WTC11 (cell line): ENCODE measurements at regions not wholly inside any gene's neighbourhood (a gene's known extent, or its start where the extent isn't known, plus 50 kb on each side); places are given as distances from the start of the nearest gene placed in this dataset.

Experiments used
- GRHL2 ChIP-seq: fragments of 250-450 bp; sonication (Bioruptor Pico); IDR thresholded peaks from 2 replicates; pipeline ENCODE4 v1.8.0; 2022; ENCODE audit warnings: mild to moderate bottlenecking, moderate library complexity; ENCODE audit not compliant: insufficient replicate concordance, severe bottlenecking
- IRF2 ChIP-seq: sonication (generic); formaldehyde crosslinking; IDR thresholded peaks from 2 replicates; pipeline ENCODE4 v1.8.0; 2022; ENCODE audit warnings: low read depth, missing genetic modification reagents, borderline replicate concordance
- KAT7 ChIP-seq: sonication (generic); formaldehyde crosslinking; IDR thresholded peaks from 2 replicates; pipeline ENCODE4 v1.8.1; 2023; ENCODE audit warnings: missing genetic modification reagents, mild to moderate bottlenecking, borderline replicate concordance
- RELA ChIP-seq: sonication (generic); formaldehyde crosslinking; IDR thresholded peaks from 2 replicates; pipeline ENCODE4 v1.8.1; 2022; ENCODE audit warnings: missing genetic modification reagents, mild to moderate bottlenecking, borderline replicate concordance
- SP1 ChIP-seq: sonication (generic); formaldehyde crosslinking; conservative IDR thresholded peaks from 2 replicates; pipeline ENCODE4 v1.8.1; 2022; ENCODE audit warnings: missing genetic modification reagents
- TCF7 ChIP-seq: sonication (generic); formaldehyde crosslinking; IDR thresholded peaks from 2 replicates; pipeline ENCODE4 v1.8.0; 2022; ENCODE audit warnings: mild to moderate bottlenecking, low read depth, missing genetic modification reagents, moderate library complexity
- TF ChIP-seq, protein P1 (sequence below): sonication (generic); formaldehyde crosslinking; IDR thresholded peaks from 2 replicates; pipeline ENCODE4 v1.8.1; 2023; ENCODE audit warnings: mild to moderate bottlenecking, missing genetic modification reagents, moderate library complexity
- TF ChIP-seq, protein P2 (sequence below): sonication (generic); formaldehyde crosslinking; conservative IDR thresholded peaks from 2 replicates; pipeline ENCODE4 v1.8.1; 2022; ENCODE audit warnings: mild to moderate bottlenecking, missing genetic modification reagents
- TF ChIP-seq, protein P3 (sequence below): sonication (generic); formaldehyde crosslinking; IDR thresholded peaks from 2 replicates; pipeline ENCODE4 v1.8.1; 2022; ENCODE audit warnings: low read depth, missing genetic modification reagents, borderline replicate concordance
- TF ChIP-seq, protein P4 (sequence below): fragments of 200-600 bp; IDR thresholded peaks from 2 replicates; pipeline ENCODE4 v1.8.0; 2022; ENCODE audit warnings: antibody characterized with exemption
- TF ChIP-seq, protein P5 (sequence below): sonication (generic); formaldehyde crosslinking; IDR thresholded peaks from 2 replicates; pipeline ENCODE4 v1.8.1; 2023; ENCODE audit warnings: mild to moderate bottlenecking, missing genetic modification reagents
- TF ChIP-seq, protein P6 (sequence below): sonication (generic); formaldehyde crosslinking; IDR thresholded peaks from 2 replicates; pipeline ENCODE4 v1.8.0; 2022; ENCODE audit warnings: mild to moderate bottlenecking, missing genetic modification reagents

DNA sequence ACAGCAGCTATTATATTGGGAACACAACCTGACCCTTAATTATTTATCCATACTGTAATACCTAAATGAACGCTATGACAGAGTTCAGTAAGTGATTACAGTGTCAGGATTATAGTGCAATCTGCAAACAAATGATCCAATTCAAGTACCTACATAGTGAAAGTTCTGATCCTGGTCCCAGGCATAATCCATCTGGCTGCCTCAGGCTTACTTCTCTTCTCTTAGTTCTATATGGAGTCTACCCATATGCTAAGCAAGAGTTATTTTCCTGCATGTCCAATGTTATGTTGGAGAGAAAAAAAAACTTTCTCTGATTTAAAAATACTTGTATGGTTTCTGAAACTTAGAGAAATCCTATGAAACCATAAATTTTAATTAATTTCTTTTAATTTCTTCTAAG lies 1487.7 kb upstream of the SLC10A2 start:
- TF ChIP-seq IRF2 (CRISPR knock-in tag) (no peak), SP1 (CRISPR knock-in tag) (no peak), KAT7 (CRISPR knock-in tag) (no peak), RELA (CRISPR knock-in tag) (no peak), GRHL2 (CRISPR knock-in tag) (no peak), TCF7 (CRISPR knock-in tag) (no peak)
- TF ChIP-seq, protein P1, sequence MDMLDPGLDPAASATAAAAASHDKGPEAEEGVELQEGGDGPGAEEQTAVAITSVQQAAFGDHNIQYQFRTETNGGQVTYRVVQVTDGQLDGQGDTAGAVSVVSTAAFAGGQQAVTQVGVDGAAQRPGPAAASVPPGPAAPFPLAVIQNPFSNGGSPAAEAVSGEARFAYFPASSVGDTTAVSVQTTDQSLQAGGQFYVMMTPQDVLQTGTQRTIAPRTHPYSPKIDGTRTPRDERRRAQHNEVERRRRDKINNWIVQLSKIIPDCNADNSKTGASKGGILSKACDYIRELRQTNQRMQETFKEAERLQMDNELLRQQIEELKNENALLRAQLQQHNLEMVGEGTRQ (CRISPR knock-in tag) = no peak
- TF ChIP-seq, protein P2, sequence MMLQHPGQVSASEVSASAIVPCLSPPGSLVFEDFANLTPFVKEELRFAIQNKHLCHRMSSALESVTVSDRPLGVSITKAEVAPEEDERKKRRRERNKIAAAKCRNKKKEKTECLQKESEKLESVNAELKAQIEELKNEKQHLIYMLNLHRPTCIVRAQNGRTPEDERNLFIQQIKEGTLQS (CRISPR knock-in tag) = no peak
- TF ChIP-seq, protein P3, sequence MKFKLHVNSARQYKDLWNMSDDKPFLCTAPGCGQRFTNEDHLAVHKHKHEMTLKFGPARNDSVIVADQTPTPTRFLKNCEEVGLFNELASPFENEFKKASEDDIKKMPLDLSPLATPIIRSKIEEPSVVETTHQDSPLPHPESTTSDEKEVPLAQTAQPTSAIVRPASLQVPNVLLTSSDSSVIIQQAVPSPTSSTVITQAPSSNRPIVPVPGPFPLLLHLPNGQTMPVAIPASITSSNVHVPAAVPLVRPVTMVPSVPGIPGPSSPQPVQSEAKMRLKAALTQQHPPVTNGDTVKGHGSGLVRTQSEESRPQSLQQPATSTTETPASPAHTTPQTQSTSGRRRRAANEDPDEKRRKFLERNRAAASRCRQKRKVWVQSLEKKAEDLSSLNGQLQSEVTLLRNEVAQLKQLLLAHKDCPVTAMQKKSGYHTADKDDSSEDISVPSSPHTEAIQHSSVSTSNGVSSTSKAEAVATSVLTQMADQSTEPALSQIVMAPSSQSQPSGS (CRISPR knock-in tag) = no peak
- TF ChIP-seq, protein P4, sequence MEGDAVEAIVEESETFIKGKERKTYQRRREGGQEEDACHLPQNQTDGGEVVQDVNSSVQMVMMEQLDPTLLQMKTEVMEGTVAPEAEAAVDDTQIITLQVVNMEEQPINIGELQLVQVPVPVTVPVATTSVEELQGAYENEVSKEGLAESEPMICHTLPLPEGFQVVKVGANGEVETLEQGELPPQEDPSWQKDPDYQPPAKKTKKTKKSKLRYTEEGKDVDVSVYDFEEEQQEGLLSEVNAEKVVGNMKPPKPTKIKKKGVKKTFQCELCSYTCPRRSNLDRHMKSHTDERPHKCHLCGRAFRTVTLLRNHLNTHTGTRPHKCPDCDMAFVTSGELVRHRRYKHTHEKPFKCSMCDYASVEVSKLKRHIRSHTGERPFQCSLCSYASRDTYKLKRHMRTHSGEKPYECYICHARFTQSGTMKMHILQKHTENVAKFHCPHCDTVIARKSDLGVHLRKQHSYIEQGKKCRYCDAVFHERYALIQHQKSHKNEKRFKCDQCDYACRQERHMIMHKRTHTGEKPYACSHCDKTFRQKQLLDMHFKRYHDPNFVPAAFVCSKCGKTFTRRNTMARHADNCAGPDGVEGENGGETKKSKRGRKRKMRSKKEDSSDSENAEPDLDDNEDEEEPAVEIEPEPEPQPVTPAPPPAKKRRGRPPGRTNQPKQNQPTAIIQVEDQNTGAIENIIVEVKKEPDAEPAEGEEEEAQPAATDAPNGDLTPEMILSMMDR = no peak
- TF ChIP-seq, protein P5, sequence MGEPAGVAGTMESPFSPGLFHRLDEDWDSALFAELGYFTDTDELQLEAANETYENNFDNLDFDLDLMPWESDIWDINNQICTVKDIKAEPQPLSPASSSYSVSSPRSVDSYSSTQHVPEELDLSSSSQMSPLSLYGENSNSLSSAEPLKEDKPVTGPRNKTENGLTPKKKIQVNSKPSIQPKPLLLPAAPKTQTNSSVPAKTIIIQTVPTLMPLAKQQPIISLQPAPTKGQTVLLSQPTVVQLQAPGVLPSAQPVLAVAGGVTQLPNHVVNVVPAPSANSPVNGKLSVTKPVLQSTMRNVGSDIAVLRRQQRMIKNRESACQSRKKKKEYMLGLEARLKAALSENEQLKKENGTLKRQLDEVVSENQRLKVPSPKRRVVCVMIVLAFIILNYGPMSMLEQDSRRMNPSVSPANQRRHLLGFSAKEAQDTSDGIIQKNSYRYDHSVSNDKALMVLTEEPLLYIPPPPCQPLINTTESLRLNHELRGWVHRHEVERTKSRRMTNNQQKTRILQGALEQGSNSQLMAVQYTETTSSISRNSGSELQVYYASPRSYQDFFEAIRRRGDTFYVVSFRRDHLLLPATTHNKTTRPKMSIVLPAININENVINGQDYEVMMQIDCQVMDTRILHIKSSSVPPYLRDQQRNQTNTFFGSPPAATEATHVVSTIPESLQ (CRISPR knock-in tag) = no peak
- TF ChIP-seq, protein P6, sequence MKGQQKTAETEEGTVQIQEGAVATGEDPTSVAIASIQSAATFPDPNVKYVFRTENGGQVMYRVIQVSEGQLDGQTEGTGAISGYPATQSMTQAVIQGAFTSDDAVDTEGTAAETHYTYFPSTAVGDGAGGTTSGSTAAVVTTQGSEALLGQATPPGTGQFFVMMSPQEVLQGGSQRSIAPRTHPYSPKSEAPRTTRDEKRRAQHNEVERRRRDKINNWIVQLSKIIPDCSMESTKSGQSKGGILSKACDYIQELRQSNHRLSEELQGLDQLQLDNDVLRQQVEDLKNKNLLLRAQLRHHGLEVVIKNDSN (CRISPR knock-in tag) = no peak
